ENCODE measurements at regions not wholly inside any gene's neighbourhood (a gene's known extent, or its start where the extent isn't known, plus 50 kb on each side); places are given as distances from the start of the nearest gene placed in this dataset.

GRCh38 chr2:35963824-35964223 is 391.8 kb upstream of the CRIM1 start:
- TF ChIP-seq, protein P1, sequence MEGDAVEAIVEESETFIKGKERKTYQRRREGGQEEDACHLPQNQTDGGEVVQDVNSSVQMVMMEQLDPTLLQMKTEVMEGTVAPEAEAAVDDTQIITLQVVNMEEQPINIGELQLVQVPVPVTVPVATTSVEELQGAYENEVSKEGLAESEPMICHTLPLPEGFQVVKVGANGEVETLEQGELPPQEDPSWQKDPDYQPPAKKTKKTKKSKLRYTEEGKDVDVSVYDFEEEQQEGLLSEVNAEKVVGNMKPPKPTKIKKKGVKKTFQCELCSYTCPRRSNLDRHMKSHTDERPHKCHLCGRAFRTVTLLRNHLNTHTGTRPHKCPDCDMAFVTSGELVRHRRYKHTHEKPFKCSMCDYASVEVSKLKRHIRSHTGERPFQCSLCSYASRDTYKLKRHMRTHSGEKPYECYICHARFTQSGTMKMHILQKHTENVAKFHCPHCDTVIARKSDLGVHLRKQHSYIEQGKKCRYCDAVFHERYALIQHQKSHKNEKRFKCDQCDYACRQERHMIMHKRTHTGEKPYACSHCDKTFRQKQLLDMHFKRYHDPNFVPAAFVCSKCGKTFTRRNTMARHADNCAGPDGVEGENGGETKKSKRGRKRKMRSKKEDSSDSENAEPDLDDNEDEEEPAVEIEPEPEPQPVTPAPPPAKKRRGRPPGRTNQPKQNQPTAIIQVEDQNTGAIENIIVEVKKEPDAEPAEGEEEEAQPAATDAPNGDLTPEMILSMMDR (IDR thresholded peaks at IDR 0.05; ENCODE audit: low read depth, low read length, poor library complexity, severe bottlenecking) = no peak
- TF ChIP-seq EZH2phosphoT487 (IDR thresholded peaks at IDR 0.05; ENCODE audit: borderline replicate concordance, low read length) = no peak
